ENCODE measurements at regions not wholly inside any gene's neighbourhood (a gene's known extent, or its start where the extent isn't known, plus 50 kb on each side); places are given as distances from the start of the nearest gene placed in this dataset.

- no peak for DNase-seq
These were observed 526.8 kb upstream of the TBL1XR1 start for GRCh38 chr3:177724020-177724638.

DNA sequence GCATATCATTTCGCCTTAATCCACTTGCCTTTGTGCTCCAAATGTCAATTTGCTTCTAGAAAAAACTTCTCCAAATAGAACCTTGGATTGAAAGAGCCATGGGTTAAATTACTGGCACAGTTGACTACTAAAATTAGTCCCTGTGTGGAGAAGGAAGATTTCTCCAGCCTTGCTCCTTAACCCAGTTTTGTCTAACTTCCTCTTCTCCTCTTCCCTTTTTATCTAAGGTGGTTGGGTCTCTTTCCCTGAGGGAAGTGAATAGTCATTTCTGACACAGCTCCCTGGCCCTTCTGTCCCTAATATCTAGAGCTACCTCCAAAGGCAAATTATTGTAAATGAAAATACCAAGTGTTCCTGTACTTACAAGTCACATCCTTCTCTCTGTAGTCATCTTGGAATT, 527.9 kb upstream of the TBL1XR1 start:
- DNase-seq = no peak

- no peak for DNase-seq
These were observed 529.5 kb upstream of the TBL1XR1 start for GRCh38 chr3:177726807-177727206.

GRCh38 chr3:177729956-177730681, 532.8 kb upstream of the TBL1XR1 start:
- no peak for DNase-seq

DNA sequence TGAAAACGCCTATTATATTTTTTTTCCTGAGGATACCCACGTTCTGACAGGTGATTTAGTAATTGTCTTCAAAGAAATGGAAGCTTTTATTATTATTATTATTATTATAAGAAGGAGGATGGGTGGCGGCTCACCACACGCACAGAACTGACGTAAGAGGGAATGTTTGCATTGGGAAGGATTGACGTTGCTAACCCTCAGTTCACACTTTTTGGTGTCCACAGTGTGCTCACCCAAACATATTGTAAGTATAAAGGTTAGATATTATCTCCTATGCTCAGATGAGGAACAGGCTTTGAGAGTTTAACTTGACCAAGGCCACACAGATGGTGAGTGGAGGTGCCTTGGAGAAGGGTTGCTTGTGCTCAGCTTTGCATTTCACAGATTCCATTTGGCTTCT, 533.5 kb upstream of the TBL1XR1 start:
- no peak for DNase-seq

DNA sequence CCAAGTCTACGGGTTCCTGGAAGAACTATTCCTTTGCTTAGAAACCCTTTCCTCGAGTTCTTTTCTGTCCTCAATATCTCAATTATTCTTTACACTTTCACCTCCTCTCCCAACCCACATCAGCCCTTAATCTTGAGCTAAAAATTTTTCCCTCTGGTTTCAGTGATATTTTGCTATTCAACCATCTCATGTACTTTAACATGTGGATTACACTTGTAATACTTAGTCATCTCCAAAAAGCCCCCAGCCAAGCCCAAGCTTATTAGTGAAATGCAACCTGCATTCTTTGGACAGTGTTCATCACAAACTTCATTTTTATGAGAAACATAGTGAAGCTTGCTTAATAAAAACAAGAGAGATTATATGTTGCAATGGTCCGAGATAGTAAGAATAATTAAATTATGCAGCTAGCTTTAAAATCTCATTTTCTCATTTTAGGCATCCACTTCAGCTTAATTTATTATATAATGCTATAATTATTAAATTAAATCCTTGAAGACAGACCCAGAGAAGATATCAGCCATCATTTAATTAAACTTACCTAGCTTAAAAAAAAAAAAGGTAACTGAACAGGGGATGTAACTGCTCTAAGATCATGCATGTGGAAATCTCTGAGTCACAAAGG, 534.5 kb upstream of the TBL1XR1 start:
- no peak for DNase-seq

GRCh38 chr3:177733233-177733632, 536.0 kb upstream of the TBL1XR1 start:
- no peak for DNase-seq

DNA sequence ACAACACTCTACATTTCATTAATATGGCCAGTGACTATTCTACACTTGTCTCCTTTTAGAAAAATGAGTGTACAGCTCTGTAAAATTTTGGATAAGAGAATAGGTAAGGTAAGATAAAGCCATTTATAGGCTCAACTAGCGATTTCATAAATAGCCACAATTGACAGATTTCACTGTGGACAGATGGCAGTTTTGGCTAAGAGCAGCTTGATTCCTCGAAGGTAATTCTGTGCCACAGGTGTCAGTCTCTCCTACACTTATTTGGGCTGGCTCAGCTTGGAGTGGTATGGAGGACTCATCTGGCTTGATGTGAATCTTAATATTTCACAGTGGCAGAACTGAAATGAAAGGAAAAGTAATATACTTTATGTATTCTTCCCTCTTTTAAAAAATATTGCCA, 536.7 kb upstream of the TBL1XR1 start:
- DNase-seq = no peak

GRCh38 chr3:177735431-177735830, 538.1 kb upstream of the TBL1XR1 start:
- DNase-seq = no peak

DNA sequence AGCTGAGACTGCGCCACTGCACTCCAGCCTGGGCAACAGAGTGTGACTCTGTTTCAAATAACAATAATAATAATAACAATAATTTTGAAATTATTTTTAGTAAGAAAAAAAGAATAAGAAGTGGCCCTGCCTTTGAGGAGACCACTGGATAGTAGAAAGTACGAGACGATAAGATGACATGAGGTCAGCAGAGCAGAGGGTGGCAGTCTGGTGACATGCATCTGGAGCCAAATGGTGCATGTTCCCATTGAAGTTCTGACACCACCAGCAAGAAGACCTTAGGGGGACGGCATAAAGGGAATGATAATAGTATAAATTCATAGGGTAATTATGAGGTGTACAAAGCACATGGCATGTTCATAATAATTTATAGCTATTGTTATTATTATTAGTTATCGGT, 542.2 kb upstream of the TBL1XR1 start:
- no peak for DNase-seq

DNA sequence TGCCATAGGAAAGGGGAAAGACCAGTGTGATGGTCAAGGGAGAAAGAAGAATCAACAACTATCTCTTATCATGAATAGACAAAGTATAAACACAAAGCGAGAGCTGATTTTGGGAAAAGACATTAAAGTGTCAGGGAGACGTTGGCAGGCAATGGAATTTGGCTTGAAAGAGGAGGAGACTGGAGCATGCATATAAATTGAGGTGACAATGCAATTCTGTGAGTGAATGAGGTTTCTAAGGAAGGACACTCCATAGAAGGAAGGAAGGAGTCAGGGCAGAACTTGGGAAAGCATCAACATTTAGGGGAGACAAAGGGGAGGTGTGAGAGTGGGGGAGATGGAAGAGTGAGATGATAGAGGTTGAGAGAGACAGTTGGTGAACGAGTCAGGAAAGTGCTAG, 543.0 kb upstream of the TBL1XR1 start:
- DNase-seq = no peak

DNA sequence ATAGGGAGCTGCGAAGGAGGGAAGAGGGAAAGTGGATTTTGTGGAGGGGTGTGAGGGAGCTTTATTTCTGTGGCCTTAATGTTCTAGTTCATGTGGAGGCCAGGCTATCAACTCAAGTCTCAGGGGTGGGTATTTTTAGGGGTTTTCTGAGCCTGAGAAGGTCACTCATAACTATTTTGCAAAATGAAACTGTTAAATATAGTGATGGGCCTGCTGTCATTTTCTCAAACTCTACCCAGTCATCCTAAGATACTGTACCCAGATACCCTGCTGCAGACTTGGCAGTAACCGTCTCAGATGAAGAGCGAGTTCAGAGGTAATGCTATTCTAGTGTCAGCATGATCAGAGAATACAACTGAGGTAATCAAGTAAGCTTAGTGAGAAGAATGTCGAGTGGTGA, 545.0 kb upstream of the TBL1XR1 start:
- DNase-seq = no peak

- DNase-seq = no peak
These were observed 546.0 kb upstream of the TBL1XR1 start for GRCh38 chr3:177743173-177743890.

DNA sequence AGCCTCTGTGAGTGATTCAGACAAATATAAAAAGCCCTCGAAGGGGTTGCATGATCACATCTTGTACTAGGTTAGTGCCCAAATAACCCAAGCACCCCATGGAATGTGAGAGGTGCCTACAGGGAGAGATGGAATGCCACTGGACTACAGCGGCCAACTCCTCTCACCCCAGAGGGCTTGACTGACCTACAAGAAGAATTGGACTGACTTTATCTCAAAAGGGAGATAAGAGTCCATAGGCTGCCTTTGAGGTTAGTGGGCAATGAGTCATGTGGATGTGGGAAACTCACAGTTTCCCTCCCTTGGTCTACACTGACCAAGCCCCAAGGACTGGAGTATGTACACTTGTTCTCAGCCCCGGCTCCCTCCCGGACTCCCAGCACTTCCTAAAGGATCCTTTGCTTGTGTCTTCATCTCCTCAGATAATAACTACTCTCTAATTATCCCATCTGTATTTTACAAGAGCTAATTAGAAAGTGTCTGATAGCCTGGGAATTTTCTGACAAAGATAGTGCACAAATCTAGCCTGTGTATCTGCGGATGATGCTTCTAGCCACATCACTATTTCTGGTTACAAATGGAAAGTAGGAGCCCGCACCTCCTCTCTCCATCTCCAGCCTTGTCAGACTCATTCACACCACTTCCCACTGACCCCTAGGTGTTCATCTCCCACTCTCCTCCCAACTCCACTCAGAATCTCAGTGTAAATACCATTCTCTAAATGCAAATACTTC, 547.8 kb upstream of the TBL1XR1 start:
- DNase-seq = no peak

- no peak for DNase-seq
These were observed 548.3 kb upstream of the TBL1XR1 start for GRCh38 chr3:177745607-177746005.

DNA sequence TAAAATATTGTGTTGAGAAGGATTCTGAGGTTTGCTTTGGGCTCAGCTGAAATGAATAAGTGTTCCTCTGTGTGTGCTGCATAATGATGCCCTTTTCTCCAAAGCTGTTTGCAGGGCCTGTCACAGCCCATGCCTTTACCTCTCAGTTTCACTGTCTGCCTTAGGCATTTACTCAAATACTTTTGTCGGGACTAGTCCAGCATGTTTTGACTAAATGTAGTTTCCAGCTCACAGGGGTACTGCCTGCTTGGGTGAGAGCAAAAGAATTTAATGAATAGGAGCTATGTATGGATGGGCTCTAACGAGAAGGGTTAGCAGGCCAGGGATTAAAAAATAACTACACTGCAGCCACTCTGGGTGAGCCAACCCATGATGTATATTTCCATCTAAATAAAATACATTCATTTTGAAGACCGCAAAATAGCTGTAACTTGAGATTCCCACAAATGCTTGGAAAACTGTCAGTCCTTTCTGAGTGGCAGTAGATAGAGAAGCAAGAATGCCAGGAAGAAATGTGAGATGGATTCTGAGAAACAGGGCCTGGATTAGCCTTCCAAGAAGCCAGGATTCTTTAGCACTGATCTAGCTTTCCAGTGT, 549.2 kb upstream of the TBL1XR1 start:
- DNase-seq = no peak

DNA sequence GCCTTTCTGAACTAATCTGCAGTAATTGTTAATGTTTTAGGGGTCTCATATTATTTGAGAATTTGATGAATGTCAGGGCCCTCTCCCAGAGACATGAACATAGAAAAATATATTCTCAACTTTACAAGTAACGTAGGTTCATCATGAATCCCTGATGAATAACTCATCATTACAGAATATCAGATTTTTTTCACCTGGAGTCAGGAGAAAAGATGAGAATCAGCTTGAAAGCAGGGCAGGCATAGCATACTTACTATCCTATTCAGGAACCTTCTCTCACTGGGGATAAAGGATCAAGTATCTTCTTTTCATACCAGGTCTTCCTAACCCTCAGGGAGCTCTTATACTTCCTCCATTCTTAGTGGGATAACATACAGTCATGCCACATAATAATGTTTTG, 552.6 kb upstream of the TBL1XR1 start:
- DNase-seq = no peak

GRCh38 chr3:177750436-177750835, 553.2 kb upstream of the TBL1XR1 start:
- no peak for DNase-seq

GRCh38 chr3:177751770-177752169, 554.5 kb upstream of the TBL1XR1 start:
- DNase-seq = no peak

DNA sequence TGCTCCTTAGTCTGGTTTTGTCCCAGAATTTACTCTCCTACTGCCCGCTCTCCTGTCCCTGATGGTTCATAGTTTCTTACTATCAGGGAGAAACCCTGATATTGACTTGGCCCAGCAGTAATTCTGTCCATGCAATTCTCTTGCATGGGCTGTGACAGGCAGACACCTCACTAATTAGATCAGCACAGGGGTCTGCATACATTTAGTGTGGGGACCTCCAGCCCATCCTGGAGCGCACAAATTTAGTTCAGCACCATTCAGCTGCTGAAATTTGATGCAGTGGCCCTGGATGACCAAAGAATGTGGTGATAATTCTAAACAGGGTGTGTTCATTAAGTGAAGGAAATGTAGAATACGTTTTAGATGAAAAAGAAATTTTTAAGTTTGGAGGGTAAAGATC, 555.5 kb upstream of the TBL1XR1 start:
- DNase-seq = no peak

DNA sequence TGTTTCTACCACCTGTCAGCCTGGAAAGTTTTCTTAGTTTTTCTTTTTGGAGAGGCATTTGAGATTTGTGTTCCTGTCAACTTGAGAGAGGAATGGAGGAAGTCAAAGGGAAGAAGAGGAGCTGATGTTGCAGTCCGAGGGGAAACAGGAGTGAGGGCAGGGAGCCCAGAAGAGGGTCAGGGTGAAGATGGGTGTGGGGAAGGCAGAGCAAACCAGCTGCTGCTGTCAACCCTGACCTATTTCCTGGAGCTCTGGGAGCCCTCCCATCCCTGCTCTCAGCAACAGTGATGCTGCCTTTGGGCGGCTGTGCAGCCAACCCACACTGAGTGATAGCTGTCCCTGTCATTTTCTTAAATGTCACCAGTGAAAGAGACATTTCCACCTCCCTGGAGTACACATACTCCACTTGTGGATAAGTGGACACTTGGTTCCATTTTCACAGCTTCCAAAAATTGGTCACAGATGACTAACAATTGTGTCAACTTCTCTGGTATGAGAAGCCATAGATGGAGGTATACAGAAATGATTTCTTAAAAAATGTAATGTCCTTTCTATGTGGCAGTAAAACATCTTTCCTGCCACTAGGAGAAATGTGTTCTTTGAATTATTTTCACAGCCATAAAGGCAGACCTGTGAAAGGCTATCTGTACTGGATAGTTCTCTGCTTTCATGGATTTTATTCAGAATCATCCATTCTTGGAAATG, 556.3 kb upstream of the TBL1XR1 start:
- DNase-seq = no peak

DNA sequence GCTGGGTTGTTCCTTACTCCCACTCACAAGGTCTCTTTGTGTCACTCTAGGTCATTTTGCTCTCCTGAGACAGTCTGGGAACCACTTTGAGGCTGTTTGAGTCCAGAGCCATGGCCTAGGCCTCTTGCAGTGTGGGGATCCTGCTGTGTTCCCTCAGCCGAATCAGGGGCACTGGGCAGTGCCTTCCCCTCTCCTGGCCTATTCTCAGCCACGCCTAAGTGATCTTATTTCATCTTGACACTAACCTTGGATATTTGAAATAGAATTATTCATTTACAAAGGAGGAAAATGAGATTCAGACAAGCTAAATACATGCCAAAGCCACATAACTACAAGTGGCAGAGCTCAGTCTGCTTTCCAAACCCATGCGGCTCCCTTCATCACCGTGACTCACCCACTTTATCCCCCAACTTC, 557.2 kb upstream of the TBL1XR1 start:
- DNase-seq = no peak

Data from DMS53 (cell line).